Anterior cingulate cortex (tissue), 58 donors: ENCODE measurements at regions not wholly inside any gene's neighbourhood (a gene's known extent, or its start where the extent isn't known, plus 50 kb on each side); places are given as distances from the start of the nearest gene placed in this dataset.

Experiments used
- DNase-seq, 58 donors: peaks; one replicate each; lab custom pipeline; 2025; lab: John Stamatoyannopoulos, UW

DNA sequence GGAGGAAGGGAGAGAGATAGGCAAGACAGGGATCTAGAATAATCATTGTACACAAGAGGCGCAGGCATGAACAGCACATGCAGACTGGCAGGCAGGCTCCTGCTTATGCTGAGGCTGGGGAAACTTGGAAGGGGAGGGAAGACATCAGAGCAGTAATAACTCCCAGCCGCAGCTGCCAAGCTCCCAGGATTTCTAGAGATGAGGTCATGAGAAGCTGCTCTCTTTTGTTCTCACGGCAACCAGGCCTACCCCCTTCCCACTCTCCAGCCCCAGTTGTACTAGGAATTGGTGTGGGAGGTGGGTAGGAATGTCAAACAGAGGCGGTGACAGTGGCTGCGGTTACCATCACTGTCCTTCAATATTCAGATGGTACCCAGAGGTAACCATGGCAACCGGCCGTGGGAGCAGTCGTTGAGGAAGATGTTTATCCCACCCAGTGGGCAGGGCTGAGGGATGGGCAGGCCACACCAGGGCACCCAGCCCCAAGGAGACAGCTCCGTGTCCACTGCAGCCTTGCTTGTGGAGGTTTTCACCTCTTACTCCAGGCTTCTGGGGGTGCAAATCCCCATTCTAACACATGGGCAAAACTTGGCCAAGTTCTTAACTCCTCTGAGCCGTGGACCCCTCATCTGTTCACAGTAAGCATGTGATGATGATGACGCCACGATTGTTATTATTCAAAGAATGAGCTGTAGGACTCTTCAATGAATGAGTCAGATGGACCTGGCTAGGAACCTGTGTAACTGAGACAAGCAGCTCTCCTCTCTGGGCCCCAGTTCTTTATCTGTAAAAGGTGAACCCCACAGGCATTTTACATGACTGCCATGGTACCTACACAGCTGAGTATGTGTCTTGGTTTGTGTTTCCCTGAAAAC lies 360.8 kb upstream of the PROK2 start:
- peak in 46 of 58 donors; percentile 4 to 73 (median 47) for DNase-seq

DNA sequence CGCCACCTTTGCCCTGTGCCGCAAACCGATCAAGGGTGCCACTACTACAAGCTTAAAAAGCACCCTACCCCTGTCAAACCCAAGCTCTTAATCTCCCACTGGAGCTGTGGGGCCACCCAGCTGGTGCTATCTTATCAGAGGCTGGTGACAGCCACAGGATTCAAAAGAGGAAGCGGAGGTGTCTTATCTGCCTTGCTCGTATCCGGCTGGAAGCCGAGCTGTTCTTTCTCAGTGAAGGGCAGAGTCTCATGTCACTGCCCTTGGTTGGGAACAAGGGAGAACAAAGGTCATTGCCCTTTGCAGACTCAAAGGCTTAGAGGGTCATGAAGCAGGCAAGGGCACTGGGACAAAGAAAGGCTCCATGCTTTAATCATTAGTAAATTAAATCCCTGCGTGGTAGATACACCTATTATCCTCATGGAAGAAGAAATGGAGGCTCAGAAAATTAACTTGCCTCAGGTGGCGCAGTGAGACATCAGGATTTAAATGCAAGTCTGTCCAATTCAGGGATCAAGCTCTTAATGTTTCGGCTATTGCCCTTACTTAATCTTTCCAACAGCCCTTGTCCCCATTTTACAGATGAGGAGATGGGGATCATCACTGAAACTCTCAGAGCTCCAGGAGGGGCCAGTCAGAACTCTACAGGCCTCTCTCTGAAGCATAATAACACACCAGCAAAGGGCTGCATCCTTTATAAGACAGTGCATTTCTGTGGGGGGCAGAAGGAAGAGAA lies 360.0 kb upstream of the PROK2 start:
- DNase-seq = no peak

DNA sequence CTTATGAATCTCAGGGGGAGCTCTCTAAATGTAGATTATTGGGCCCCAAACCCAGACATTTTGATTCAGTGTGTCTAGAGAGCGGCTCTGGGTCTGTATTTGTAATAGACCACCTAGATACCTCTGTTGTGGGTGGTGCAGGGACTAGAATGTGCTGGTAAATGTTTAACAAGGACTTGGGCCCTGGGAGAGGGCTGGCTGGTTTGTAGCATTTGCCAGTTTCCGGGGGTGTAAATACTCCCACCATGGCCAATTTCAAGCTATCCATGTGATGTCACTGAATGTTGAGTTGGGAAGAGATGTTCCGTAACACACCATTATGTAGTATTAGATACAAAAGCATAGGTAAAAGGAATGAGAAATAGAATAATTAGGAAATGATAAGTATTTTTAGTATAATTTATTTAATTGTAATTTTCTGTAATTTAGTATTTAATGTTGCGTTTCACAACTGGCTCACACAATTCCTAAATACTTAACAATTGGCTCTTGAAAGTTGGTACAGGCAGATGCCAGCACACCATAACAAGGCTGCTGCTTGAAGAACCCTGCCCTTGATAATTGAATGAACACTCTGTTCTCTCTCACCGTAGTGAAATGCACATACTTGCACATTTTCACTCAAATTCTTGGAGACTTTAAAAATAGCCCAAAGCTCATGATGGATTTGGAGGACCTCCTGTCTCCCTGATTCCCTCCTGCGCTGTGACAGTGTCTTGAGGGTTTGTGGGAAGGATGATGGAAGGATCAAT lies 359.2 kb upstream of the PROK2 start:
- peak in 1 of 58 donors; percentile 15 for DNase-seq

DNA sequence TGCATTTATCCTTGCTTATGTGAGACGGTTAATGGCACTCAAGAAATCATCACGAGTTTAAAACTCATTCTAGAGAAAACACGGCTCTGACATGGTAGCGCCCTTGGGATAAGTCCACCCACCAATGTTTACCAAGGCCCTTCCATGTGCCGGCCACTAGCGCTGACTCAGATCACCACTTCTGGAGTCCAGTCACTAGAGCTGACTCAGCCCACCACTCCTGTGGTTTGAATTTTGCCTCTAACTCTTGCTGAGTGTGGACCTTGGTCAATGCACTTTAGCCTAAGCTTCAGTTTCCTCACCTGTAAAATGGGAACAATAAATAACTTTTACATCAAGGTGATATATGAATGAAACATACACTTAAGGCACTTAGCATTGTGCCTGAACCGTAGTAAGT lies 358.4 kb upstream of the PROK2 start:
- DNase-seq = no peak

DNA sequence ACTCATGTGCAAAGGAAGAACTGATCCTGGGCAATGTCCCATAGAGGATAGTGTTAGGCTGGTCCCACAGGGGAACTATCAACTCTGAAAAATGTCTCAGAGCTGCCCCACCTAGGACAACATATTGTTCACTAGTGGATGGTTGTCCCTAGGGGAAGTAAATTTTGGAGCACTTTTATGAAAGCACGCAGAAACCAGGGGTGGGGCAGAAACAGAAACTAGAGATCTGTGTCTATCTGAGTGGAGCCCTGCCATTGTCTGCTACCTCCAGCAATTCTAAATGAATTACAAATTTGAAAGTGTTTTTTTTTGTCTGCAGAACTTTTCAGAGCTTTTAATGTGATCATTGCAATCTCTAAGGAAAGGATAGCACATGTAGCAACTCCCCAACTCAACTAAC lies 357.1 kb upstream of the PROK2 start:
- no peak for DNase-seq

DNA sequence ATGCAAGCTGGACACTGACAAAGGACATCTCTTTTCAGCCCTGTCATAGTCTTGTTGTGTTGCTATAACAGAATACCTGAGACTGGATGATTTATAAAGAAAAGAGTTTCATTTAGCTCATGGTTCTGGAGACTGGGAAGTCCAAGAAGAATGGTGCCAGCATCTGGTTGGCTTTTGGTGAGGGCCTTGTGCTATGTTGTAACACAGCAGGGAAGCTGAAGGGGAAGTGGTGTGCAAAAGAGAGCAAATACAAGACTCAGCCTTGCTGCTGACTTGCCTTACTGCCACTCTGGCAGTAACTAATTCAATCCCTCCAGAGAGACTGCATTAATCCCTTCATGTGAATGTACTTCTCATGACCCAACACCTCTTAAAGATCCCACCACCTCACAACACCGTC lies 356.3 kb upstream of the PROK2 start:
- no peak for DNase-seq

DNA sequence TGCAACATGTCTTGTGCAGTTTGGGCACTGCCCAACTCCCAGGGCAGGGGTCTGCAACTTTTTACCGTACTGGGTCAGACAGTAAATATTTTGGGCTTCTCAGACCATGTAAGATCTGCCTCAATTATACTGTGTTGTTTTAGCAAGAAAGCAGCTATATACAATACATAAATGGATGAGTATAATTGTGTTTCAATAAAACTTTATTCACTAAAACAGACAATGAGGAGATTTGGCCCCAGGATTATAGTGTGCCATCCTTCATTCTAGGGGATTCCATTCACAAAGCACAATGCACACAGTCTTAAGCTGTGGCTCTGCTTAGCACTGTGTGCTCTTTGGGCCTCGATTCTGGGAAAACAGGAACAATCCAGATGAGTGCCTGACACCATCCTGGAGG lies 354.4 kb upstream of the PROK2 start:
- no peak for DNase-seq

DNA sequence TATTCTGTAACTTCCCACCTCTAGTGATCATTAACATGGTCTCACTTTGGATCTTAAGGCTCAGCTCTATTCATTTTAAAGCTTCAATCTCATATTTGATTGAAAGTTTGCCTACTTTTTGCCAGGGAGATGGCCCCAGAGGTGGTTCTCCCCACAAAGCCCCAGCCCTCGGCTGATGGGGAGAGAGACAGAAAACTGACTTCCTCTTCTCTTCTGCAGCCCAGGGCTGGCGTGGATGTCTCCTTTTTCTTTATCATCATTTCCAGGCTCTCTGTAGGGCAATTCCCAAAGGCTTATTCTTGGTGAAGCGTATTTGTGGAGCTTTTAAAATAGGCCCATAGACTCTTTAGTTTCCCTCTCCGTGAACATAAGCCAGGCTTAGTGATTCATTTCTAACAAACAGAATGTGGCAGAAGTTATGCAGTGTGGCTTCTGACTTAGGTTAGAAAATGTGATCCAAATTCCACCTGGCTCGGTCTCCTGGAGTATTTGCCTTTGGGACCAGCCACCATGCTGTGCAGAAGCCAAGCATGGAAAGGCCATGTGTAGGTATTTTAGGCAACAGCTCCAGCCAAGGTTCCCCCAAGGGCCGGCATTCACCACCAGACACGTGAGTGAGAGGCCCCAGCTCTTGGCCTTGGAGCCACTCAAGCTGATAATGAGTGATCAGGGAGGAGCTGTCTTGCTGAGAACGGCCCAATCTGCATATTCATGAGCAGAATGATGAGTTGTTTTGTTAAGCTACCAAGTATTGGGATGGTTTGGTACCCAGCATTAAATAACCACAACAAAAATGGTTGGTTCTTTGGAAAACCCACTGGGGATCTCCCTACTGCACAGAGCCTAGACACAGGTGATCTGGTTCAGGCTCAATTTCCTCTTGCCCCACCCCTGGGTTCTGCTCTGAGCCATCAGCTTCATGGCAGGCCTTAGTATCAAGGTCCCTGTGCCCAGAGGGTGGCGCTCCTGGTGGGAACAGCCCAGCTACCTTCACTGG lies 353.2 kb upstream of the PROK2 start:
- no peak for DNase-seq

DNA sequence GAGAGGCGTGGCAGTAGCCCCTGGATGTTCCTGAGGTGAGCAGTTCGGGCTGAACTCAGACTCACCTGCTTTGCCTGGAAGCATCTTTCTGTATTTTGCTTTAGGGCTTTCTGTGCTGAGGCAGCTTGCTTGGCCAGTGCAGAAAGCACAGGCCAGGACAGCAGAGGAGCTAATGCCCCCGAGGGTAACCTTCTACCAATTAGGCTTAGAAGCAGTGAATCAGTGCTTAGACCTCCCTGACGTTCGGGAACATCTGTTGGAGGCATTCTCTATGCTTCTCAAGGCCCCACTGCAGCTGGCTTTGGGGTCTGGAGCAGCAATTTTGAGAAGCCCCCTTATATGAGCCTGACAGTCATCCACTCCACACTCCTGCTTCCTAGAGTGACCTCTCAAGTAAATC lies 350.7 kb upstream of the PROK2 start:
- no peak for DNase-seq

DNA sequence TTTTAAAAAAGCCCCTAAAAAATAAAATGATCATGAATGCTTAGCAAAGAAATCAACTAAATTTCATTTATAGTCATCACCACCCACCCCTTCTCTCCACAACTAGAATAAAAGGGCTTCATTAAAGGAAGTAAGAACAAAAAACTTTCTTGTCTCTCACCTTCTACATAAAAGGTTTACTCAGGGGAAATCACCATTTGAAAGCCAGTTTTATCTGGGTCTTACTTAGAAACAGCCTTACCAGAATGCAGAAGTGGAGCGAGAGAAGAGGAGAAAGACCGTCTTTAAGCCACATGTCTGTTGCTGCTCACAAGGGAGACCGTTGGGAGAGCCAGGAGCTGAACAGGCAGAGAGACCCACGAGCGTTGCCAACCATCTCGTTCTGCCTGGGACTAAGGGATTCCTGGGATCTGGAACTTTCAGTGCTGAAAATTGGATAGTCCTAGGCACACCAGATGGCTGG lies 350.1 kb upstream of the PROK2 start:
- DNase-seq = peak in 8 of 58 donors; percentile 7 to 41 (median 12)

DNA sequence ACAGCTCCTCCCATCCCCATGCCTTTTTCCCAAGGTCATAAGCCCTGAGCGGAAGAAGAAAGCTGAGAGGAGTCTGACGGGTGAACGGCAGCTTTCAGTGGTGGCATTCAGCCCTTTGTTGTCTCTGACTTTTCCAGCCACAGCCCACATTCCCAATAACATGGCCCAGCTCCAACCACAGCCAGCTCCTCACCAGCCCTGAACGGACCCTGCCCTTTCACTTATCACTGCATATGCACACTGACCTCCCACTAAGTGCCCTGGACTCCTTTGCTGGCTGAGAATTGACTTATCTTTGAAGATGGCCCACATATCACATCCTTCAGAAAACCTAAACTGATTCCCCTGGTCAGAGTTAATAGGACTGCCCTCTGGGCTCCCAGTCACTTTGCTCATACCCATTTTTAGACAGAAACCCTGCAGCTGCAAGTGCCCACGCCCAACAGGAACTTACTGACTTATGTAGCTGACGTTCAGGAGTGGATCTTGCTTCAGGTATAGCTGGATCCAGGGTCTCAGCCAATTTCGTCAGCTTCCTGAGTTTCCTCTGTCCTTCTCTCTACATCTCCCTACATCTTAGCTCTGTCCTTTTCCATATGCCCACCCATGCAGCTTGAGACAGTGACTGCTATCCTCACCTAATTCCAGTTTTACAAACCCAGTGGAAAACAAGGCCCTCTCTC lies 348.5 kb upstream of the PROK2 start:
- DNase-seq = no peak

DNA sequence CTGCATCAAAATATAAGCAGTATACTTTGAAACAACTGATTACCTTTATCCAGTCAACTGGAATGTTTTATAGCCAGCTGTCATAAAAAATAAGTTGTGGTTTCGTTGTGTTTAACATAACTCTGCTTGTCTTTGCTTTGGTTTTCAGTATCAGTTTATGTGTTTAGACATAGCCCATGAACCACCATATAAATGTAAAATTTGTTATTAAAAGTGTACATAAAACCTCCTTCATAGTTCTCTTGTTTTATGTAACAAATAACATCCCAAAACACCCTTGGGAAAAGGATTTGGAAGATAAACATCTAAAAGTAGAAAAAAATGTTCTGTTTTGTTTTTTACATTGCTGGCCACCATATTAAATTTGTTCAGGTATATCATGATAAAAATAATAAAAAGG lies 347.0 kb upstream of the PROK2 start:
- no peak for DNase-seq

DNA sequence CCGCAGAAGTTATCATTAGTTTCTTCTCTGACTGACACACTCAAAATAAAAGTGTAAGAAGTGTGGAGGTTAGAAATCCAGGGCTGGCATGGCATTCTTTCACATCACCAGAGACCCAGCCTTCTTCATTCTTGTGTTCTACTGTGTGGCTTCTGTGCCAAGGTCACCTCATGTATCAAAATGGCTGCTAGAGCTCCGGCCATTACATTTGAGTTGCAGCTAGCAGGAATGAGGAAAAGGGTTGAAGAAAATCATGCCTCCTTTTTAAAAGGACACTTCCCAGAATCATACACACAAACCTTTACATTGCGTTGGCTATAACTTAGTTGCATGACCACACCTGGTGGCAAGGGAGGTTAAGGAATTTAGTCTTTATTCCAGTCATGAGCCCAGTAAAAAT lies 345.6 kb upstream of the PROK2 start:
- no peak for DNase-seq

DNA sequence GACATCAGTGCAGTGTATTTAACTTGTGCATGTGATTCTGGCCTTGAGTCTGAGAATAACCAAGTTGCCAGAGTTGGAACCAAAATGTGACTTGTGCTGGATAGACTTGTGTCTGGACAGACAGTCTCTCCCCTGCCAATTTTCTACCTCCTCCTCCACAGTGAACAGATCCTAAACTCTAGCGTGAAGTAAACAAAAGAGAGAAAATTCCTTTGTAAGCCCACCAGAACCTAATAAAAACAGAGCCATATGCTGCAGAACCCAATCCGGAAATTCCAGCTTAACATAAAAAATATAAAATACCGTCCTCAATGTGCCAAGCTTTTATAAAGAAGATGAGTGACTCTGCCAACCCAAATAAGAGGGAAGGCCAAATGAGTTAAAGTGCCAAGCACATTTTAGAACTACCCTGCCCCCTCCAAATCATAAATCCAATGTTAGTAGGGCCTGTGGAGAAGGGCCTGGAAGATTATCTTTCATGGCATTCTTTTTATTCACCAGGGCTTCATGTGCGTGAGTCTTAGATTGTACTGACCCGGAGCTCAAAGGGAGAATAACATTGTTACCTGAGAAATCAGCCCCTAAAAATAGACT lies 344.6 kb upstream of the PROK2 start:
- DNase-seq = peak in 2 of 58 donors; percentile 34 to 48

DNA sequence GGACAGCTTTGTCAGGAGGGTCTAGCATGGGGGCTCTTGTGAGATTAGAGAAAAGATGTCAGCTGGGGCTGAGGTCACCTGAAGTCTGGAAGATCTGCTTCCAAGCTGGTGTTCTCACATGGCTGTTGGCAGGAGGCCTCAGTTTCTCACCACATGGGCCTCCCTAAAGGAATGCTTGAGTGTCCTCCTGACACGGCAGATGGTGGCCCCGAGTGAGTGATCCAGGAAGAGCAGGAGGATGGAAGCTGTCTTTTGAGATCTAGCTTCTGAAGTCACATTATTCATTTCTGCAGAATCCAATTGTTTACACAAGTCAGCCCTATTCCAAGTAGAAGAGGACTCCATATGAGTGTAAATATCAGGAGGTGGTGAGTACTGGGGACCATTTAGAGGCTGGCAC lies 344.0 kb upstream of the PROK2 start:
- no peak for DNase-seq

DNA sequence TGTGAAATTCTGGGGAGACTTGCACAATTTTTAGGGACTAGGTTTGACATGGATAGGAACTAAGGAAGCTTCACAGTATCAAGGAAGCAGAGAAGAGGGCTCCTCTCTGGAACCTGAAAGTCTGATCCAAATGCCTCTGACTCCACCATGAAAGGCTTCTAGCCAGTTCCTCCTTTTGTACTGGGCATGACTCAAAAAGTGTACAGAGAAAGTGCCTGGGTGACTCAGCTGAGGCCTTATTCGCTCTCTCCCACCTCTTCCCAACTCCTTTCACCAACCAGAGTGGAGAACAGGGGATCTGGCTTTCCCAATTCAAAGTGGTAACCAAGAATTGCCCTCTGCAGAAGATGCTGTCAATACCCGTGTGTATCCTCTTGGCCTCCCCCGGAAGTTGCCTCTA lies 342.9 kb upstream of the PROK2 start:
- DNase-seq = no peak

DNA sequence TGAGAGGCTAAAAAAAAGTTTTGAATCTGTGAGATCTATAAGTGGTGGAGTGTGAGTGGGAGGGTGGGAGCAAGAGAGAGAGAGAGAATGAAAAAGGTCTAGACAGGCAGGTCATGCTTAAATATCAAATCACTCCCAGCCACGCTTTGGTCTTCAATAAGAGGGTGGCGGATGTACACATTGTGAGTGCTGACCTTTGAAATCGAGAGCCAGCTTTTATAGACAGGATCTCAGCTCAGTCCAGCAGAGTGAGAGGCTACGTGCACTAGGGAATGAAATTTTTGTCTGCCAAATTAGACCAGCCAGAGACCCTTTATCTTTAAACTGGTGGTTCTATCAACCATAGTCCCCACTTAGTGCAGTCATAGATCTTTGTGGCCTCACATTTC lies 342.3 kb upstream of the PROK2 start:
- no peak for DNase-seq

DNA sequence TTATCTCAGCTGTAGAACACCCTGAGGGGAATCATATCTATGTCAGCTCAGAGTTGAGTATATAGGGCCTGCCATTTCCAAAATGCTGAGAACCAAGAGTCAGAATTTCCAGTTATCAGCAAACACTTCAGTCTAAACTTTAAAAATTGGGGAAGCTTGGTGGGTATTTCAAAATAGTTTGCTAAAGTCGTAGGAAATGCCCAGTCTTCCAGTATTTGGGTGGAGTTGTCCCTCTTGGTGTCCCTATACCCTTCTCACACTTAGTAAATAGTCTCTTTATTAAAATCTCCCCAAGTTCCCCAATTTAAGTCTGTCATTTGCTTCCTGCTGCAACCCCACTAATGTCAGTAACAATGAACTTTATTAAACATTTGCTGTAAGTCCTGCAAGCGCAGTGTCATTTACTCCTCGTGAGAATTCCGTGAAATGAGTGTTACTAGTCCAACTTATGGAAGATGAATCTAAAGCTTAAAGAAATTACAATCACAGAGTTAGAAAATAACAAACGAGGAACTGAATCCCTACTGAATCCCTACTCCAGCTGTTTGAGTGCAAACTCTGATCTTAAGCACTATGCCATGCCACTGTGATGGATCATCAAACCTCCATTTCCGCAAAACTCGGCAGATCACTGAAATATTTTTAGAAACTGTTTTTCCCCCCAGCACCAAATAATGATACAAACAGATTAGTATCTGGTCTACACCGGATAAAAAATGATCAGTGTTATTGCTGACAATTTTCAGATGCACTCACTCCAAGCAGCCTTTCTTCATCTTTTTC lies 341.7 kb upstream of the PROK2 start:
- DNase-seq = no peak
